Breast epithelium (tissue), 3 donors: ENCODE measurements at regions not wholly inside any gene's neighbourhood (a gene's known extent, or its start where the extent isn't known, plus 50 kb on each side); places are given as distances from the start of the nearest gene placed in this dataset.
"Not testable (repeated sequence)": the region's sequence is repeated elsewhere in the genome, so short reads cannot be mapped to it uniquely, and the experiment has no call there.

Experiments used
- CTCF ChIP-seq, 3 donors: fragments of 450-650 bp; IDR thresholded peaks; one replicate each; pipeline ENCODE4 v1.5.1; 2016 to 2017; ENCODE audit warnings: antibody characterized with exemption in 3 of 3, mild to moderate bottlenecking in 3 of 3, moderate library complexity in 3 of 3
- POLR2A ChIP-seq: fragments of 450-650 bp; IDR thresholded peaks from one replicate; pipeline ENCODE4 v1.6.1; 2016; ENCODE audit warnings: antibody characterized with exemption, mild to moderate bottlenecking, moderate library complexity

GRCh38 chr13:111672198-111672597 lies 351.8 kb downstream of the TEX29 start:
- not testable (repeated sequence) for TF ChIP-seq CTCF (IDR thresholded peaks at IDR 0.05); POLR2A
